ENCODE measurements at regions not wholly inside any gene's neighbourhood (a gene's known extent, or its start where the extent isn't known, plus 50 kb on each side); places are given as distances from the start of the nearest gene placed in this dataset.

- no peak for TF ChIP-seq POLR2AphosphoS5 (IDR thresholded peaks at IDR 0.05)
- TF ChIP-seq CTCF (IDR thresholded peaks at IDR 0.05 in 8 of 11, conservative IDR thresholded peaks at IDR 0.05 in 3 of 11): no peak
These were observed 63.8 kb upstream of the P2RY1 start for GRCh38 chr3:152771120-152771519.
